Loucy (cell line): ENCODE measurements at regions not wholly inside any gene's neighbourhood (a gene's known extent, or its start where the extent isn't known, plus 50 kb on each side); places are given as distances from the start of the nearest gene placed in this dataset.
"Not testable (repeated sequence)": the region's sequence is repeated elsewhere in the genome, so short reads cannot be mapped to it uniquely, and the experiment has no call there.

Experiments
- H2AFZ ChIP-seq: fragments of 200-600 bp; sonication (generic); 2 replicates; pipeline ENCODE4 v1.6.0; 2016; ENCODE audit warnings: antibody characterized with exemption, mild to moderate bottlenecking, low read length, moderate library complexity
- H3F3A ChIP-seq: fragments of 200-600 bp; 2 replicates; pipeline ENCODE4 v1.6.0; 2016; ENCODE audit warnings: antibody characterized with exemption, low read depth, mild to moderate bottlenecking
- H3K27me3 ChIP-seq: fragments of 200-600 bp; sonication (generic); 2 replicates; pipeline ENCODE4 v1.6.1; 2014; ENCODE audit warnings: low read length, mild to moderate bottlenecking; ENCODE audit not compliant: insufficient read depth, poor library complexity, severe bottlenecking
- H3K36me3 ChIP-seq: fragments of 200-600 bp; sonication (generic); 2 replicates; pipeline ENCODE4 v1.6.1; 2016; ENCODE audit warnings: low read length; ENCODE audit not compliant: insufficient read depth
- H3K4me1 ChIP-seq: fragments of 200-600 bp; sonication (generic); 2 replicates; pipeline ENCODE4 v1.5.1; 2014; ENCODE audit warnings: low read length, mild to moderate bottlenecking; ENCODE audit not compliant: insufficient read depth, poor library complexity, severe bottlenecking
- H3K4me2 ChIP-seq: fragments of 200-600 bp; sonication (generic); 2 replicates; pipeline ENCODE4 v1.6.0; 2014; ENCODE audit warnings: antibody characterized with exemption, low read length, low read depth, mild to moderate bottlenecking; ENCODE audit not compliant: poor library complexity, severe bottlenecking
- H3K4me3 ChIP-seq: fragments of 200-600 bp; sonication (generic); 2 replicates; pipeline ENCODE4 v1.5.1; 2014; ENCODE audit warnings: low read length, mild to moderate bottlenecking, mixed read lengths; ENCODE audit not compliant: poor library complexity, severe bottlenecking
- H3K79me2 ChIP-seq: fragments of 200-600 bp; sonication (generic); 2 replicates; pipeline ENCODE4 v1.6.1; 2014; ENCODE audit warnings: low read length; ENCODE audit not compliant: insufficient read depth
- H3K9ac ChIP-seq: fragments of 200-600 bp; sonication (generic); 2 replicates; pipeline ENCODE4 v1.6.0; 2014; ENCODE audit warnings: mild to moderate bottlenecking, low read depth, low read length, moderate library complexity; ENCODE audit not compliant: poor library complexity, severe bottlenecking
- H3K9me2 ChIP-seq: fragments of 200-600 bp; sonication (generic); replicated peaks from 2 replicates; pipeline ENCODE4 v1.6.1; 2016; ENCODE audit warnings: low read depth, low read length, mixed read lengths
- H3K9me3 ChIP-seq: fragments of 200-600 bp; sonication (generic); 2 replicates; pipeline ENCODE4 v1.6.1; 2014; ENCODE audit warnings: mild to moderate bottlenecking, antibody characterized with exemption, low read length, low read depth; ENCODE audit not compliant: insufficient read depth
- H4K20me1 ChIP-seq: fragments of 200-600 bp; sonication (generic); 2 replicates; pipeline ENCODE4 v1.6.0; 2014; ENCODE audit warnings: antibody characterized with exemption, low read length, mild to moderate bottlenecking; ENCODE audit not compliant: insufficient read depth, poor library complexity, severe bottlenecking
- EZH2phosphoT487 ChIP-seq: fragments of 200-600 bp; IDR thresholded peaks from 2 replicates; pipeline ENCODE4 v1.6.1; 2018; ENCODE audit warnings: antibody characterized with exemption, mild to moderate bottlenecking, moderate library complexity, borderline replicate concordance
- TF ChIP-seq, protein P1 (sequence below): fragments of 200-600 bp; sonication (generic); conservative IDR thresholded peaks from 2 replicates; pipeline ENCODE4 v1.5.1; 2014; ENCODE audit warnings: mild to moderate bottlenecking, antibody characterized with exemption, low read length

DNA sequence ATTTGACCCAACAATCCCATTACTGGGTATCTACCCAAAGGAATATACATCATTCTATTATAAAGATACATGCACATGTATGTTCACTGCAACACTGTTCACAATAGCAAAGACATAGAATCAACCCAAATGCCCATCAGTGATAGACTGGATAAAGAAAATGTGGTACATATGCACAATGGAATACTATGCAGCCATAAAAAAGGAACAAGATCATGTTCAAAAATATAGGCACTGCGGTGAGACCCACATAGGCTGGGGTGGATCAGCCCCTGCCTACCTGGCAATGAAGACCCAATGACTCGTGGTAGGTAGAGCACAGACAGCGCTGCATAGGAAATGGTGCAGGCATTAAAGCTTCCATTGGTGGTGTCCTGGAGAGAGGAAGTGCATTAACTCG lies 88.6 kb upstream of the NFIL3 start:
- H3F3A ChIP-seq, H3K9me2 ChIP-seq, H2AFZ ChIP-seq, H4K20me1 ChIP-seq, H3K36me3 ChIP-seq, H3K4me3 ChIP-seq, H3K79me2 ChIP-seq, H3K4me2 ChIP-seq, H3K4me1 ChIP-seq, H3K9ac ChIP-seq, H3K9me3 ChIP-seq, H3K27me3 ChIP-seq: not testable (repeated sequence)

DNA sequence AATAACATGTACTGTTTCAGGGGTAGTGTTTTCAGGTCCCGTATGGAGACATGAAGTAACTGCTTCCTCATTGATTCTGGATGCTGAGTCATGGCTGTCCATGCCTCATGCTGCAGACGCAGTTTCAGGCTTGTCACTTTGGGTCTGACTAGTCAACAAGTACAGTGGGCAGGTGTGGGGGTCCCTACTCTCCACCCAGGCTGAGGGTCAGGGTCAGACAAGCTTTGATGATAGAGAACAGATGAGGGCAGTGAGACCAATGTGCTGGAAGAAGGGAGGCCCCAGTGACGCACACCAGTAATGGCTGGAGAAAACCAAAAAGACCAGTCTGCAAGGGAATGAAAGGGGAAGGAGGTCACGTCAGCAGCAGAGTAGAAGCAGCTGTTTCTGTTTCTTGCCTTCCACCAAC lies 80.0 kb upstream of the NFIL3 start:
- no peaks in the 10 kb centered on the region for H3K9me2 ChIP-seq
- TF ChIP-seq EZH2phosphoT487: no peak
- TF ChIP-seq, protein P1, sequence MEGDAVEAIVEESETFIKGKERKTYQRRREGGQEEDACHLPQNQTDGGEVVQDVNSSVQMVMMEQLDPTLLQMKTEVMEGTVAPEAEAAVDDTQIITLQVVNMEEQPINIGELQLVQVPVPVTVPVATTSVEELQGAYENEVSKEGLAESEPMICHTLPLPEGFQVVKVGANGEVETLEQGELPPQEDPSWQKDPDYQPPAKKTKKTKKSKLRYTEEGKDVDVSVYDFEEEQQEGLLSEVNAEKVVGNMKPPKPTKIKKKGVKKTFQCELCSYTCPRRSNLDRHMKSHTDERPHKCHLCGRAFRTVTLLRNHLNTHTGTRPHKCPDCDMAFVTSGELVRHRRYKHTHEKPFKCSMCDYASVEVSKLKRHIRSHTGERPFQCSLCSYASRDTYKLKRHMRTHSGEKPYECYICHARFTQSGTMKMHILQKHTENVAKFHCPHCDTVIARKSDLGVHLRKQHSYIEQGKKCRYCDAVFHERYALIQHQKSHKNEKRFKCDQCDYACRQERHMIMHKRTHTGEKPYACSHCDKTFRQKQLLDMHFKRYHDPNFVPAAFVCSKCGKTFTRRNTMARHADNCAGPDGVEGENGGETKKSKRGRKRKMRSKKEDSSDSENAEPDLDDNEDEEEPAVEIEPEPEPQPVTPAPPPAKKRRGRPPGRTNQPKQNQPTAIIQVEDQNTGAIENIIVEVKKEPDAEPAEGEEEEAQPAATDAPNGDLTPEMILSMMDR: no peak
- no peaks in the 10 kb centered on the region for H3K36me3 ChIP-seq
- H3K27me3 ChIP-seq: no peaks in the 10 kb centered on the region
- no peaks in the 10 kb centered on the region for H3K9me3 ChIP-seq
- no peak overlapping the region for H3K9ac ChIP-seq
- no peaks in the 10 kb centered on the region for H4K20me1 ChIP-seq
- no peak overlapping the region for H3K4me2 ChIP-seq
- H3F3A ChIP-seq: no peaks in the 10 kb centered on the region
- no peaks in the 10 kb centered on the region for H3K4me1 ChIP-seq
- no peak overlapping the region for H3K4me3 ChIP-seq
- H3K79me2 ChIP-seq: no peaks in the 10 kb centered on the region
- no peak overlapping the region for H2AFZ ChIP-seq

DNA sequence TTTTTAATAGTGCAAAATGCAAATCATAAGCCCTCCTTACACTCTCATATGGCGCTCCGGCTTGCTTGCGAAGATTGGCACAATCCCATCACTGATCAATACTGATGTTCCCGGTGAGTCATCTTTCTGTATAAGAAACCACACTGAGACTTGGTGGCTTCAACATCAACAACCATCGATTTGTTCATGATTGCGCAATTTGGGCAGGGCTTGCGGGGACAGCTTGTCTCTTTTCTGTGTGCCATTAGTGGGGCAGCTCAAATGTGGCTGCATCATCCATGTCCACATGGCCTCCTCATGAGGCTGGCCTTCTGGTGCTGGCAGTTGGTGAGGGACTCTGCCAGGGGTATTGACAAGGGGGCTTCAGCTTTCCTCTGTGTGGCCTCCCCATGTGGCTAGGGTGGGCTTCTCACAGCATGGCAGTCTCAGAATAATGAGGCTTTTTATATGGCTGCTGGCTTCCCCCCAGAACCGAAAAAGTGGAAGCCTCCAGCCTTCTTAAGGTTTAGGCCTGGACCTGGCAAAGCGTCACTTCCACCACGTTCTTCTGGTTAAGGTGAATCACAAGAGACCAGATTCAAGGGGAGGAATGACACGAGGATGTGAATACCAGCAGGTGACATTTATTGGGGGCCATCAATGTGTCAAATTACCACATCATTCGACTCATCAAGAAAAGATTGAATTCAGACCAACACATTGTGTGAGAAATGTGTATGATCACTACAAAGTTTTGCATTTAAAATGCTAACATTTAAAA lies 79.5 kb upstream of the NFIL3 start:
- no peaks in the 10 kb centered on the region for H3K4me1 ChIP-seq

More for the DNA sequence above, 79.5 kb upstream of the NFIL3 start:
- Histone ChIP-seq H3F3A (no peaks in the 10 kb centered on the region), H3K9me3 (no peaks in the 10 kb centered on the region), H3K4me3 (no peak overlapping the region), H3K79me2 (no peaks in the 10 kb centered on the region), H3K9ac (no peak overlapping the region), H3K4me2 (no peak overlapping the region), H4K20me1 (no peaks in the 10 kb centered on the region), H3K36me3 (no peaks in the 10 kb centered on the region), H2AFZ (no peak overlapping the region), H3K27me3 (no peaks in the 10 kb centered on the region), H3K9me2 (no peaks in the 10 kb centered on the region)
- TF ChIP-seq, protein P1: no peak
- no peak for TF ChIP-seq EZH2phosphoT487
